Fibroblast of mammary gland (primary cell): ENCODE measurements at regions not wholly inside any gene's neighbourhood (a gene's known extent, or its start where the extent isn't known, plus 50 kb on each side); places are given as distances from the start of the nearest gene placed in this dataset.

ENCODE experiments used
- DNase-seq: peaks from one replicate; pipeline ENCODE4 v3.0.0-alpha.2; 2010; ENCODE audit warnings: low read depth
- H3K4me3 ChIP-seq: 2 replicates; pipeline ENCODE4 v1.5.1; 2011; ENCODE audit warnings: low read depth, mild to moderate bottlenecking, low read length, moderate library complexity; ENCODE audit not compliant: control insufficient read depth
- CTCF ChIP-seq: conservative IDR thresholded peaks from 2 replicates; pipeline ENCODE4 v1.5.1; 2011; ENCODE audit warnings: low read depth, low read length, inconsistent platforms; ENCODE audit not compliant: control insufficient read depth, insufficient read depth

GRCh38 chr10:131815266-131816156 lies 85.3 kb upstream of the PPP2R2D start:
- no peak for DNase-seq
- no peak overlapping the region for H3K4me3 ChIP-seq
- no peak for TF ChIP-seq CTCF

GRCh38 chr10:131816157-131816775 lies 84.5 kb upstream of the PPP2R2D start:
- H3K4me3 ChIP-seq = no peak overlapping the region
- TF ChIP-seq CTCF = no peak
- DNase-seq = no peak

GRCh38 chr10:131816941-131817700 lies 83.7 kb upstream of the PPP2R2D start:
- no peak overlapping the region for H3K4me3 ChIP-seq
- DNase-seq = no peak
- no peak for TF ChIP-seq CTCF

- DNase-seq = no peak
- no peak for TF ChIP-seq CTCF
- no peak overlapping the region for H3K4me3 ChIP-seq
Observed at GRCh38 chr10:131817866-131818509, 82.8 kb upstream of the PPP2R2D start.

- no peak overlapping the region for H3K4me3 ChIP-seq
- no peak for TF ChIP-seq CTCF
- DNase-seq = no peak
Observed at GRCh38 chr10:131818510-131819234, 82.1 kb upstream of the PPP2R2D start.
